HG03025 (cell line): ENCODE measurements at regions not wholly inside any gene's neighbourhood (a gene's known extent, or its start where the extent isn't known, plus 50 kb on each side); places are given as distances from the start of the nearest gene placed in this dataset.
"Not testable (repeated sequence)": the region's sequence is repeated elsewhere in the genome, so short reads cannot be mapped to it uniquely, and the experiment has no call there.

Experiments
- ATAC-seq: cut with Tn5 transposase; IDR thresholded peaks from one replicate; pipeline ENCODE4 v1.9.1; 2021; ENCODE audit warnings: mild to moderate bottlenecking, moderate library complexity; ENCODE audit not compliant: unreplicated experiment, low FRiP score

GRCh38 chr5:174880412-174881200 lies 156.2 kb downstream of the MSX2 start:
- not testable (repeated sequence) for ATAC-seq

DNA sequence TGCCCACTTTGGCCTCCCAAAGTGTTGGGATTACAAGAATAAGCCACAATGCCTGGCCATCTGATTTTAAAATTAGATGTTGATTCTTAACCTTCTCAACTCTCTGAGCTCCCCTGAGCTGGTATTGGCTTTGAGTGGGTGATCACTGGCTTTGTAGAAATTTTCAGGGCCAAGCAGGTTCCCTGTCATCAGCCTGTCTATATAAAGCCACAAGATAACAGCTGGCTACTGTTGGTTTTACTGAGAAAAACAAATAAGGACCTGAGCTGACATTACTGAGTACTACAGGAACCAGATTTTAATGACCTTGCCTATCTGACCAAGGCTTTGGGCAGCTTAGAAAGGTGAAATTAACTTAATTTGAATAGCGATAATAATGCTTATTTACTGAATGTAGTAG lies 153.6 kb downstream of the MSX2 start:
- no peak for ATAC-seq

DNA sequence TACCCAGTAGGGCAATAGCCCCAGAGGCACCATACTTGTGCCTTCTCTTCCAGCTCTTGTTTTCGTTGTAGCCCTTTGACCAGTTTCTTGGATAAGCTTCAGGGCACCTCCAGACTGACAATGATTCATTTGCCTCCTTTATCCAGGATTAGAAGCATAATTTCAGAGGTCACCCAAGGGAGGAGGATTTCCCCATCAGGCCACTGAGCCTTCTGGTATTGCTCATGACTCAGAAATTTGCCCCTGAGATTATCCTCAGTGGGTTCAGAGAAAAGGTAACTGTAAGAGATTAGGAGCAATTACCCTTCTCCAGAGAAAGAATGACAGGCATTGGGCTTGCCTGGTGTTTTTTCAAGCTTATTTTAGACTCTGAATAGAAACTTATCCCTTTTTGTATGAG lies 147.9 kb downstream of the MSX2 start:
- no peak for ATAC-seq

- no peak for ATAC-seq
These were observed 127.8 kb downstream of the MSX2 start for GRCh38 chr5:174852143-174852542.

- no peak for ATAC-seq
These were observed 126.3 kb downstream of the MSX2 start for GRCh38 chr5:174850565-174851169.

- no peak for ATAC-seq
These were observed 125.0 kb downstream of the MSX2 start for GRCh38 chr5:174849426-174849825.

- ATAC-seq, result no peak
These were observed 120.6 kb downstream of the MSX2 start for GRCh38 chr5:174844971-174845370.

GRCh38 chr5:174843263-174844250 lies 119.2 kb downstream of the MSX2 start:
- no peak for ATAC-seq

GRCh38 chr5:174840435-174840834 lies 116.1 kb downstream of the MSX2 start:
- no peak for ATAC-seq

- no peak for ATAC-seq
These were observed 114.8 kb downstream of the MSX2 start for GRCh38 chr5:174839196-174839595.

- no peak for ATAC-seq
These were observed 113.8 kb downstream of the MSX2 start for GRCh38 chr5:174837919-174838902.

GRCh38 chr5:174834081-174834480 lies 109.7 kb downstream of the MSX2 start:
- ATAC-seq, result no peak

GRCh38 chr5:174832811-174833210 lies 108.4 kb downstream of the MSX2 start:
- ATAC-seq, result no peak

DNA sequence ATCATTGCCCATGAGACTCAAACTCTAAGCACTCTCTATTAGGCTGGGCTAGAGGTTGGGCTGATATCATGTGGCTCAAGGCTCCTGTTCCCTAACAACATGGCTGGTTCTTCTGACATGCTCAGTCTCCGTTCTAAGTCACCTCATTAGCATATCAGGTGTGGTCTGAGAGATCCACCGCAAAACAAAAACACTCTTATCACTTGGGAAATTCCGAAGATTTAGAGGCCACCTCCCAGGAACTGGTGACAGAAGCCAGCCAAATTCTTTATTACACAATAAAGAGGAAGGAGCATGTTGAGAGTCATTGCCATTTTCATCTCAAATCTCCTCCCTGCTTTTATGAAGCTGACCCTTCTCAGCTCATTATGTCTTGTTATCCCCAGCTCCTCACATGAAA lies 107.6 kb downstream of the MSX2 start:
- no peak for ATAC-seq

DNA sequence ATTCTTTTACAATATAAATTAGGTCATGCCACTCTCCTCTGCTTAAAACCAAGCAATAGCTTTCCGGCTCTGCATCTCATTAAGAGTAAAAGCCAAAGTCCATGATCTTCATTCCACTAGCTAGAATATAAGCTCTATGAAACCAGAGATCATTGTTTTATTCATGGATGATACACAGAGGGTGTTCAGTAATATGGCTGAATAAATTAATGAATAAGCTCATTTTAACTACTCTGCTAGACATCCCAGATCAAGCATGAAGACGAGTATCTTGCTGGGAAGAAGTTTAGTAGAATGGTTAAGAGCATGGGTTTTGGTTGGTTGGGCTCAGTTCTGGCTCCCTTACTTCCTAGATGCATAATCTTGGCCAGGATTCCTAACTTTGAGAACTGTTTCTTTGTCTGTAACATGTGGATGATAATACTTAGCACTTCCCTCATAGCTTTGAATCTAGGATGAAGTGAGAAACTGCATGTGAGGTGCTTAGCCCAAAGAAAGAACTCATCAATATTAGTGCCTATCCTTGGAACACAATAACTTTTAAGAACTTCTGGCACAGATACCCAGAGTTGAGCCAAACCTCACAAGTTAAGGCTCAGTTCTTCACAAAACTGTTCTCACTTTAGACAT lies 106.8 kb downstream of the MSX2 start:
- no peak for ATAC-seq

DNA sequence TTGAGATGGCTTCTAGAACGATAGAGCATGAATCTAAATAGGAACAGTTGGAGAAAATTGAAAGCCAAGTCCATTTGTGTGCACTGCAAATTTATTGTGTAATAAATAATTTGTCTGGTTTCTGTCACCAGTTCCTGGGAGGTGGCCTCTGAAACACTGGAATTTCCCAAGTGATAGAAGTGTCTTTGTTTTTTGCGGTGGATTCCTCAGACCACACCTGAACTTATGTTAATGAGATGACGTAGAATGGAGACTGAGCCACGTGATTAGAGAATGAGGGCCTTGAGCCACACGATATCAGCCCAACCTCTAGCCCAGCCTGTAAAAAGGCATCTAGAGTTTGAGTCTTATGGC lies 105.1 kb downstream of the MSX2 start:
- no peak for ATAC-seq

DNA sequence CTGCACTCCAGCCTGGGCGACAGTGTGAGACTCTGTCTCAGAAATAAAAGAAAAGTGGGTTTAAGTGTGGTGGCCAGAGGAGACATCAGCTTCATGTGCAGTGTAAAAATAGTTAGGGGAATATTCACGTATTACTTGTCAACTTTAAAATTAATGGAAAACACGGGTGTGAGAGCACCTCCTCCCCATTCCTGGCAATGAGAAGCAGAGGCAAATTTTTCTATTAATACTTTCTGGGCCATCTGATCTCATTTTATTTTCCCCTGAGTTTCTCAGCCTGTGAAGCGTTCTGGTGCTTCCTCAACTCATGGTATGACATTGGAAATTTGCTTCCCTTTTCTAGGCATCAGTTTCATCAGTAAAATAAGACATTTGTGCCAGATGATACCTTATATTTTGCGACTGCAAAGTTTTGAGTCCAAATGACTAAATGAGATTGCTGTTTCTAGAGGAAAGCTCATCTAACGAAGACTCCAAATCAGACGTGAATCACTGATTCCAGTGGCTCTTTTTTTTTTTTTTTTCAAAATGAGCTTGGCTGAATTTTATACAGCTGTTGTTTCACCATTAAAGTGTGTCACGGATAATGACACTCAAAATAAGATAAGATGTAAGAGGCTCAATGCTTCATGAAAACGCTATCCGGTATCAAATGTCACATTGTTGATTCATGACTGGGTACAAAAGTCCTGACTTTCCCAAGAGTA lies 104.6 kb downstream of the MSX2 start:
- ATAC-seq, result no peak

DNA sequence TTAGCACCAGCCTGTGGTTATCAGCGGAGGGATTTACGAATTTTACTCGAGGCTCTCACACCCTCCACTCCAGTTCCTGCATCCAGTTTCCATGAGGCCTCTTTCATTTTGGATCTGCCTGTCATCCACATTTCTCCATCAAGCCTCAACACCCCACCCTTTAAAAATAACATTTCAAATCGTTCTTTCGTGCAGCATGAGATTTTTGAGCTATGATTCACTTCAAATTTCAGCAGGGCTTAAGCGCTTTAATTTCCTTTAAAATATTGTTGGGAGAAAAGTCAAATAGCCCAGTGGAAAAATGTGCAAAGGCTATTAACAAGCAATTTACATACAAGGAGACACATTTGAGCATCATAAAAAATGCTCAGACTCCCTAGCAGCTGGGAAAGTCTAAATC lies 103.2 kb downstream of the MSX2 start:
- no peak for ATAC-seq

DNA sequence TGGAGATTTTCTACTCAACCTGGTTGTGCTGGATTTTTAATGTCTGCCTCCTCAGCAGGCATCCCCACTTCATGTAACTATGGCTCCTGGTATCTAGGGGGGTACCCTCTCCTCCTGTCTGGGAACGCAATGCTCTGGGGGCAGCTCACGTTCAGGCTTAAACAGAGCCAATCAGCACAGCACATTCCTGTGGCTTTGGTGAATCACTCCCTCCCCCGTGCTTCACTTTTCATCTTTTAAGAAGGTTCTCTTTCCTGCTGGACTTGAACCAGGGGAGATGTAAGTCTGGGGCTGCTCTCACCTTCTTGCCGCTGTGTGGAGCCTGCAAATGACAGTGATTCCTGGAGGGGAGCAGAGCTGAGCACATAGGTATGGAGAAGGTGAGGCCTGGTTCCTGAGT lies 101.2 kb downstream of the MSX2 start:
- ATAC-seq, result no peak
